ENCODE measurements at regions not wholly inside any gene's neighbourhood (a gene's known extent, or its start where the extent isn't known, plus 50 kb on each side); places are given as distances from the start of the nearest gene placed in this dataset.

GRCh38 chr5:31051316-31051715 lies 142.2 kb upstream of the CDH6 start:
- H3K4me1 ChIP-seq (ENCODE audit: low read depth, poor library complexity, severe bottlenecking), result no peaks in the 10 kb centered on the region
- no peaks in the 10 kb centered on the region for H3K27me3 ChIP-seq (ENCODE audit: insufficient read depth, low read depth)
- no peaks in the 10 kb centered on the region for H3K36me3 ChIP-seq (ENCODE audit: insufficient read depth)
- no peak for TF ChIP-seq CTCF (conservative IDR thresholded peaks at IDR 0.05; ENCODE audit: low read depth, low read length)
- H4K20me1 ChIP-seq (ENCODE audit: insufficient read depth), result no peaks in the 10 kb centered on the region
- H3K9ac ChIP-seq, result no peak overlapping the region
- no peak overlapping the region for H3K4me2 ChIP-seq
- no peak overlapping the region for H2AFZ ChIP-seq (ENCODE audit: low read depth)
- no peaks in the 10 kb centered on the region for H3K79me2 ChIP-seq (ENCODE audit: insufficient read depth, low read depth)
- no peak overlapping the region for H3K4me3 ChIP-seq (IDR thresholded peaks at IDR 0.05; ENCODE audit: insufficient read depth, low read depth, low read length)
- no peak overlapping the region for H3K27ac ChIP-seq

- no peaks in the 10 kb centered on the region for H3K4me1 ChIP-seq (ENCODE audit: low read depth, poor library complexity, severe bottlenecking)
- no peak overlapping the region for H3K4me3 ChIP-seq (IDR thresholded peaks at IDR 0.05; ENCODE audit: insufficient read depth, low read depth, low read length)
- no peak overlapping the region for H2AFZ ChIP-seq (ENCODE audit: low read depth)
- no peaks in the 10 kb centered on the region for H4K20me1 ChIP-seq (ENCODE audit: insufficient read depth)
- H3K9ac ChIP-seq, result no peak overlapping the region
- H3K27ac ChIP-seq, result no peak overlapping the region
- TF ChIP-seq CTCF (conservative IDR thresholded peaks at IDR 0.05; ENCODE audit: low read depth, low read length), result no peak
- H3K79me2 ChIP-seq (ENCODE audit: insufficient read depth, low read depth), result no peaks in the 10 kb centered on the region
- no peaks in the 10 kb centered on the region for H3K27me3 ChIP-seq (ENCODE audit: insufficient read depth, low read depth)
- H3K4me2 ChIP-seq, result no peak overlapping the region
- H3K36me3 ChIP-seq (ENCODE audit: insufficient read depth), result no peaks in the 10 kb centered on the region
These were observed 143.4 kb upstream of the CDH6 start for GRCh38 chr5:31049936-31050704.

DNA sequence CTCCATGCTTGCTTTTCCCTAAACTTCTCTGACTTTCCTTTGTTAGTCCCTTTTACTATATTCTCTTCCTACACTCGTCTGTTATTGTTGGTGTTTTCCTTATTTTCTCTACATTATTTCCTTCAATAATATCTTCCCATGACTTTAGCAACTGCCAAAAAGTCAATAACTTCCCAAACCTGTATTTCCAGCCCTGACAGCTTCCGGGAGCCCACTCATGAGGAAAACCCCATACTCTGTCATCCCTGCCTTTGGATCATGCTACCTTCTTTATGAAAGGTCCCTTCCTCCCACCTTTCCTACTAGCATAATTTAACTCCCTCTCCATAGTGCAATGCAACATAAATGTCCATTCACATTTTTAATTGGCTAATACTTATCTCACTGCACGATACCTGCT lies 144.0 kb upstream of the CDH6 start:
- no peak overlapping the region for H3K9ac ChIP-seq
- H4K20me1 ChIP-seq (ENCODE audit: insufficient read depth), result no peaks in the 10 kb centered on the region
- H3K4me1 ChIP-seq (ENCODE audit: low read depth, poor library complexity, severe bottlenecking), result no peaks in the 10 kb centered on the region
- no peak overlapping the region for H3K4me3 ChIP-seq (IDR thresholded peaks at IDR 0.05; ENCODE audit: insufficient read depth, low read depth, low read length)
- no peak overlapping the region for H3K4me2 ChIP-seq
- no peaks in the 10 kb centered on the region for H3K36me3 ChIP-seq (ENCODE audit: insufficient read depth)
- H3K27ac ChIP-seq, result no peak overlapping the region
- no peaks in the 10 kb centered on the region for H3K27me3 ChIP-seq (ENCODE audit: insufficient read depth, low read depth)
- H3K79me2 ChIP-seq (ENCODE audit: insufficient read depth, low read depth), result no peaks in the 10 kb centered on the region
- H2AFZ ChIP-seq (ENCODE audit: low read depth), result no peak overlapping the region
- TF ChIP-seq CTCF (conservative IDR thresholded peaks at IDR 0.05; ENCODE audit: low read depth, low read length), result no peak

GRCh38 chr5:31048282-31049270 lies 144.9 kb upstream of the CDH6 start:
- Histone ChIP-seq H3K4me1 (ENCODE audit: low read depth, poor library complexity, severe bottlenecking) (no peaks in the 10 kb centered on the region), H3K4me2 (no peak overlapping the region)
- no peak for TF ChIP-seq CTCF (conservative IDR thresholded peaks at IDR 0.05; ENCODE audit: low read depth, low read length)

More at GRCh38 chr5:31048282-31049270, 144.9 kb upstream of the CDH6 start:
- no peak overlapping the region for H3K27ac ChIP-seq
- no peaks in the 10 kb centered on the region for H3K36me3 ChIP-seq (ENCODE audit: insufficient read depth)
- H3K79me2 ChIP-seq (ENCODE audit: insufficient read depth, low read depth), result no peaks in the 10 kb centered on the region
- H4K20me1 ChIP-seq (ENCODE audit: insufficient read depth), result no peaks in the 10 kb centered on the region
- H3K4me3 ChIP-seq (IDR thresholded peaks at IDR 0.05; ENCODE audit: insufficient read depth, low read depth, low read length), result no peak overlapping the region
- no peaks in the 10 kb centered on the region for H3K27me3 ChIP-seq (ENCODE audit: insufficient read depth, low read depth)
- H3K9ac ChIP-seq, result no peak overlapping the region
- no peak overlapping the region for H2AFZ ChIP-seq (ENCODE audit: low read depth)
